ENCODE measurements at regions not wholly inside any gene's neighbourhood (a gene's known extent, or its start where the extent isn't known, plus 50 kb on each side); places are given as distances from the start of the nearest gene placed in this dataset.

DNA sequence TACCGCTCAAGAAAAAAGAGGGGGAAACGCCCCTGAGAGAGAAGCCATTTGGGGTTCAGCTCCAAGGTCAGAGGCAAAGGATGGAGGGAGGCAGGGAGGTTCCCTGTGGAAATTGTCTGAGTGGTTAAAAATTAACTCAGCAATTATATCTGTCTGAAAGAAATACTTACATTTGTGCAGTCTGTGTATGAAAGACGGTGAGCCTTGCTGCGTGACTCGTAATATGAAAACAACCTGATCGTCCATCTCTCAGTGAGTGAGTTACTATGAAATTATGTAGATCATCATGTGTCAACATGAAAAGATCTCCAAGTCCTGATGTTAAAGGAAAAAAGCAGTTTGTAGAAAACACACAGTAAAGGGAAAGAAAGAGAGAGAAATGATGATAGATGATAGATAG, 67.2 kb upstream of the FAM204A start:
- Histone ChIP-seq H3K9me3 (ENCODE audit: severe bottlenecking) (no peaks in the 10 kb centered on the region), H3K4me3 (ENCODE audit: low read depth, low read length) (no peak overlapping the region), H3K27me3 (ENCODE audit: insufficient read depth, low read depth, severe bottlenecking) (peaks cover 26% of the 10 kb centered on the region), H3K36me3 (no peaks in the 10 kb centered on the region), H3K27ac (no peak overlapping the region)
- no peak for DNase-seq
- TF ChIP-seq, protein P1, sequence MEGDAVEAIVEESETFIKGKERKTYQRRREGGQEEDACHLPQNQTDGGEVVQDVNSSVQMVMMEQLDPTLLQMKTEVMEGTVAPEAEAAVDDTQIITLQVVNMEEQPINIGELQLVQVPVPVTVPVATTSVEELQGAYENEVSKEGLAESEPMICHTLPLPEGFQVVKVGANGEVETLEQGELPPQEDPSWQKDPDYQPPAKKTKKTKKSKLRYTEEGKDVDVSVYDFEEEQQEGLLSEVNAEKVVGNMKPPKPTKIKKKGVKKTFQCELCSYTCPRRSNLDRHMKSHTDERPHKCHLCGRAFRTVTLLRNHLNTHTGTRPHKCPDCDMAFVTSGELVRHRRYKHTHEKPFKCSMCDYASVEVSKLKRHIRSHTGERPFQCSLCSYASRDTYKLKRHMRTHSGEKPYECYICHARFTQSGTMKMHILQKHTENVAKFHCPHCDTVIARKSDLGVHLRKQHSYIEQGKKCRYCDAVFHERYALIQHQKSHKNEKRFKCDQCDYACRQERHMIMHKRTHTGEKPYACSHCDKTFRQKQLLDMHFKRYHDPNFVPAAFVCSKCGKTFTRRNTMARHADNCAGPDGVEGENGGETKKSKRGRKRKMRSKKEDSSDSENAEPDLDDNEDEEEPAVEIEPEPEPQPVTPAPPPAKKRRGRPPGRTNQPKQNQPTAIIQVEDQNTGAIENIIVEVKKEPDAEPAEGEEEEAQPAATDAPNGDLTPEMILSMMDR (IDR thresholded peaks at IDR 0.05; ENCODE audit: low read depth, low read length), result no peak

DNA sequence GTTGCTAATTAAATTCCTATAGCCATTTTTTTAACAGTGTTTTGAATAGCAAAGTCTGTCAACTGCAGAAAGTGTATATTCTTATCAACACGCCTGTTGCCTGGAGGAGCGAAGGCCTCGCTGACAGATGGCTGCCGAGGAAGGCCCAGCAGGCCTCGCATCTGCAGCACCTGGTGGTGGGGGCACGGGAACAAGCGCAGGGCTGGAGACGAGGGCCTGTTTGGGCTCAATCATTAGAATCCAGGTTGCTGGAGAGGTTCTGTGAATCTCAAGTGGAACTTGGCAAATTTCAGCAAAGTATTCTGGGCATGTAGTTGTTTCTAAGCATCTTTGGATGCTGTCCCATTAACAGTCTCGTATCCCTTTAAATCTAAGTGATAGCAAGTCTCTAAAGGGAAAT, 66.1 kb upstream of the FAM204A start:
- DNase-seq, result peak; percentile 13
- Histone ChIP-seq H3K27ac (no peak overlapping the region), H3K36me3 (no peaks in the 10 kb centered on the region), H3K9me3 (ENCODE audit: severe bottlenecking) (no peaks in the 10 kb centered on the region), H3K4me3 (ENCODE audit: low read depth, low read length) (no peak overlapping the region), H3K27me3 (ENCODE audit: insufficient read depth, low read depth, severe bottlenecking) (peaks cover 15% of the 10 kb centered on the region)
- TF ChIP-seq, protein P1 (IDR thresholded peaks at IDR 0.05; ENCODE audit: low read depth, low read length), result no peak

DNA sequence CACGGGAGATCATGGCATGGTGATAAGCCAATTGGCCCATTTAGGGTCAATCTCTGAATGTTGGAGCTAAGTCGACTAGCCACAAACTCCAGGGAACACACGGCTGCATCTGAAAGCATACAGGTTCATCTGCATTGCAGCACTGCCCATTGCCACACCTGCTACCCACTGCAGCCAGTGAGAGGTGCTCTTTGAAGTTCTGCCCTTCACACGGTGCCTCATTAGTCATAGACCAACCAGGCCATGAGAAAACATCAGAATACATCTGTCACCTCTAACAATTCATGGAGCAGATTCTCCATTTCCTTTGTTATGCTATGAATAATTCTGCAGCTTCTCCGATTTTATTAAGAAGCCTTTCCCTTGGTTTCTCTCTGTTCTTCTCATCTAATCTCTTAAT, 65.7 kb upstream of the FAM204A start:
- no peak for DNase-seq
- TF ChIP-seq, protein P1 (IDR thresholded peaks at IDR 0.05; ENCODE audit: low read depth, low read length), result no peak
- Histone ChIP-seq H3K36me3 (no peaks in the 10 kb centered on the region), H3K27me3 (ENCODE audit: insufficient read depth, low read depth, severe bottlenecking) (peaks cover 13% of the 10 kb centered on the region), H3K4me3 (ENCODE audit: low read depth, low read length) (no peak overlapping the region), H3K27ac (no peak overlapping the region), H3K9me3 (ENCODE audit: severe bottlenecking) (no peaks in the 10 kb centered on the region)

DNA sequence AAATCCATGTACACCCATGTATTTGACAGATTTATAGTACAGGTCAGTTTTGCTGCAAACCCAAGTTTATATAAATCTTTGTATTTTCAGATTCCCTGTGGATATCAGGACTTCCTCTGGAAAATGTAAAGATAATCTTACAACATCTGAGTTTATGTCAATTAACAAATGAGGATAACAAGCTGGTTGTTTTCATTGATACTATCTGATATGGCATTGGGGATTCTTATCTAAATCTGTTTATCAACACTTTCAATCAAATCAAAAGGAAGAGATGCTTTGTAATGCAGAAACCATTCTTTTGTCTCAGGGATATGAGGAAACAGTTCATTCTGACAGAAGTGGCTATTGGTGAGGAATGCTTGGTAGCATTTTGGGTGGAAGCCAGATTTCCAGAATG, 64.9 kb upstream of the FAM204A start:
- Histone ChIP-seq H3K36me3 (no peaks in the 10 kb centered on the region), H3K9me3 (ENCODE audit: severe bottlenecking) (no peaks in the 10 kb centered on the region), H3K4me3 (ENCODE audit: low read depth, low read length) (no peak overlapping the region), H3K27ac (no peak overlapping the region), H3K27me3 (ENCODE audit: insufficient read depth, low read depth, severe bottlenecking) (peaks cover 13% of the 10 kb centered on the region)
- no peak for DNase-seq
- TF ChIP-seq, protein P1 (IDR thresholded peaks at IDR 0.05; ENCODE audit: low read depth, low read length), result no peak

DNA sequence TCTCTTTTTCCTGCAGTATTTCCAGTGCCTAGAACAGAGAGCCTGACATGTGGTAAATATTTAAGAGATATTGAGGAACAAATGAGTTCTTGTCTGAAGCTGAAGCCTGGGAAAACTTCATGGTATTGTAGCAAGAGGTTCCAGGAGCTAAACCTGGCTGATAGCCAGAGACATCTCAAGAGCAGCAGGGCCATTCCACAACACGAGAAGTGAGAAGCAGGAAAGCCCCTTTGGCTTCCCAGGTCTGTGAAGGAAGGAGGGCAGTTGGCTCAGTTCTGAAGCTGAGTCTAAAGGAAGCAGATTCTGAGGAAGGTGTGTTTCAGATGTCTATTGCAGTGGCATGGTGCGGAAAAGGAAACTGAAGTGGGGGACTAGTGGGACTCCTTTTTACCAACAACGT, 63.8 kb upstream of the FAM204A start:
- no peaks in the 10 kb centered on the region for H3K36me3 ChIP-seq
- no peak overlapping the region for H3K4me3 ChIP-seq (ENCODE audit: low read depth, low read length)
- peaks cover 3% of the 10 kb centered on the region for H3K9me3 ChIP-seq (ENCODE audit: severe bottlenecking)
- H3K27me3 ChIP-seq (ENCODE audit: insufficient read depth, low read depth, severe bottlenecking), result peaks cover 10% of the 10 kb centered on the region
- TF ChIP-seq, protein P1 (IDR thresholded peaks at IDR 0.05; ENCODE audit: low read depth, low read length), result no peak
- H3K27ac ChIP-seq, result no peak overlapping the region
- DNase-seq, result no peak

DNA sequence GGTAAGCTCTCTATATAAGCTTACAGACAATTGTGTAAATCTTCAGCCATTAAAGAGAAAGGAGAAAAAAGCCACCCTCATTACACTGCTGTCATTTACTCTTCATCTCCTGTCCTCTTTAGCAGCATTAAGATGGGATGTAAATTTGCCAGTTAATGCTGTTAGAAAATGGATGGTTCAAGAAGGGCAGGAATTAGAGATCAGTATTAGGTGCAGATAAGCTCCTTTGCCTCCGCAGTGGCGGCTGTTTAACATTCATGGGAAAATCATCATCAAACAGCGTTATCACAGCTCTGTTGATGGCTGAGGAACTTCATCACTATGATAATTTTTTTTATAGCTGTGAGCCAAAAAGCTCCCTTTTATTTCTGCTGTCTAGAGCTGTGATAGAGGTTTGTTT, 61.8 kb upstream of the FAM204A start:
- peaks cover 8% of the 10 kb centered on the region for H3K27me3 ChIP-seq (ENCODE audit: insufficient read depth, low read depth, severe bottlenecking)
- H3K36me3 ChIP-seq, result no peaks in the 10 kb centered on the region
- TF ChIP-seq, protein P1 (IDR thresholded peaks at IDR 0.05; ENCODE audit: low read depth, low read length), result no peak
- peaks cover 3% of the 10 kb centered on the region for H3K9me3 ChIP-seq (ENCODE audit: severe bottlenecking)
- peak; percentile 24 for DNase-seq
- no peak overlapping the region for H3K4me3 ChIP-seq (ENCODE audit: low read depth, low read length)
- no peak overlapping the region for H3K27ac ChIP-seq
